Endothelial cell (in vitro differentiated cells): ENCODE measurements at regions not wholly inside any gene's neighbourhood (a gene's known extent, or its start where the extent isn't known, plus 50 kb on each side); places are given as distances from the start of the nearest gene placed in this dataset.

Source experiments
- DNase-seq: peaks from one replicate; pipeline ENCODE4 v3.0.0; 2021; ENCODE audit warnings: low spot score
- H3K27ac Mint-ChIP-seq: one replicate; pipeline ENCODE4 v1.8.0; 2021; ENCODE audit warnings: mixed read lengths, inconsistent platforms; ENCODE audit not compliant: unreplicated experiment
- H3K27me3 Mint-ChIP-seq: one replicate; pipeline ENCODE4 v1.8.0; 2021; ENCODE audit warnings: mild to moderate bottlenecking, moderate library complexity, mixed read lengths, inconsistent platforms; ENCODE audit not compliant: unreplicated experiment
- H3K36me3 Mint-ChIP-seq: one replicate; pipeline ENCODE4 v1.8.0; 2021; ENCODE audit warnings: mild to moderate bottlenecking, low read depth, mixed read lengths, inconsistent platforms; ENCODE audit not compliant: unreplicated experiment
- H3K4me1 Mint-ChIP-seq: one replicate; pipeline ENCODE4 v1.8.0; 2021; ENCODE audit warnings: mild to moderate bottlenecking, mixed read lengths, inconsistent platforms; ENCODE audit not compliant: unreplicated experiment
- H3K4me3 Mint-ChIP-seq: one replicate; pipeline ENCODE4 v1.8.0; 2021; ENCODE audit warnings: mild to moderate bottlenecking, mixed read lengths, inconsistent platforms; ENCODE audit not compliant: unreplicated experiment
- H3K9me3 Mint-ChIP-seq: one replicate; pipeline ENCODE4 v1.8.0; 2021; ENCODE audit warnings: mixed read lengths, inconsistent platforms; ENCODE audit not compliant: unreplicated experiment
- CTCF ChIP-seq: fragments of 200-600 bp; sonication (generic); IDR thresholded peaks from one replicate; pipeline ENCODE4 v1.5.0; 2021; ENCODE audit warnings: antibody characterized with exemption; ENCODE audit not compliant: unreplicated experiment

GRCh38 chr22:49406047-49406650 is 421.5 kb downstream of the BRD1 start:
- H3K36me3 Mint-ChIP-seq = no peaks in the 10 kb centered on the region
- H3K27me3 Mint-ChIP-seq = no peaks in the 10 kb centered on the region
- no peaks in the 10 kb centered on the region for H3K4me1 Mint-ChIP-seq
- H3K4me3 Mint-ChIP-seq = no peak overlapping the region
- DNase-seq = no peak
- H3K27ac Mint-ChIP-seq = no peak overlapping the region
- TF ChIP-seq CTCF = no peak
- H3K9me3 Mint-ChIP-seq = no peaks in the 10 kb centered on the region

GRCh38 chr22:49405590-49405989 is 422.1 kb downstream of the BRD1 start:
- no peak for DNase-seq
- no peak for TF ChIP-seq CTCF
- Mint-ChIP-seq H3K9me3 (no peaks in the 10 kb centered on the region), H3K4me1 (no peaks in the 10 kb centered on the region), H3K27me3 (no peaks in the 10 kb centered on the region), H3K4me3 (no peak overlapping the region), H3K27ac (no peak overlapping the region), H3K36me3 (no peaks in the 10 kb centered on the region)

GRCh38 chr22:49404576-49405241 is 423.0 kb downstream of the BRD1 start:
- DNase-seq = no peak
- Mint-ChIP-seq H3K27ac (no peak overlapping the region), H3K4me3 (no peak overlapping the region), H3K27me3 (no peaks in the 10 kb centered on the region), H3K9me3 (no peaks in the 10 kb centered on the region), H3K4me1 (no peaks in the 10 kb centered on the region), H3K36me3 (no peaks in the 10 kb centered on the region)
- TF ChIP-seq CTCF = no peak

- Mint-ChIP-seq H3K4me1 (no peaks in the 10 kb centered on the region), H3K27me3 (no peaks in the 10 kb centered on the region), H3K9me3 (no peaks in the 10 kb centered on the region), H3K36me3 (no peaks in the 10 kb centered on the region), H3K4me3 (no peak overlapping the region), H3K27ac (no peak overlapping the region)
- no peak for DNase-seq
- TF ChIP-seq CTCF = no peak
Observed at GRCh38 chr22:49404020-49404419, 423.7 kb downstream of the BRD1 start.

GRCh38 chr22:49403102-49403501 is 424.6 kb downstream of the BRD1 start:
- Mint-ChIP-seq H3K27ac (no peak overlapping the region), H3K4me3 (no peak overlapping the region), H3K36me3 (no peaks in the 10 kb centered on the region), H3K27me3 (no peaks in the 10 kb centered on the region), H3K9me3 (no peaks in the 10 kb centered on the region), H3K4me1 (no peaks in the 10 kb centered on the region)
- DNase-seq = no peak
- no peak for TF ChIP-seq CTCF
